ENCODE measurements at regions not wholly inside any gene's neighbourhood (a gene's known extent, or its start where the extent isn't known, plus 50 kb on each side); places are given as distances from the start of the nearest gene placed in this dataset.

DNA sequence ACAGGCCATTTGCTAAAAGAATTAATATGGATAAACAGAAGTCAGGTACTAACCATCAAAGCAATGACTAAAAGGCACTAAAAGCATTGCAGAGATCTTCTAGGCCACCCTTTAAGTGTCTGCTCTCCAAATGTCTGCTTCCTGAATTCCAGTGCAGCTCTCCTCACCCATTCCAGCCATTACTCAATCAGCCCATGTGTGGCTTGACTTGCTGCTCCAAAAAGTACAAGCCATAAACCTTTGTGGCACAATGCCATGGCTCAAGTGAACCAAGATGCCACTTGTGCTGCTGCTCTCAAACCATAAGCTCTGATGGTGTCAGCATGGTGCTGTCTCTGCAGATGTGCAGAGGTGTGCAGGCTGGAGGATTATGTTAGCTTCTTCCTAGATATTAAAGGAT, 290.2 kb upstream of the POU5F2 start:
- TF ChIP-seq, protein P1, sequence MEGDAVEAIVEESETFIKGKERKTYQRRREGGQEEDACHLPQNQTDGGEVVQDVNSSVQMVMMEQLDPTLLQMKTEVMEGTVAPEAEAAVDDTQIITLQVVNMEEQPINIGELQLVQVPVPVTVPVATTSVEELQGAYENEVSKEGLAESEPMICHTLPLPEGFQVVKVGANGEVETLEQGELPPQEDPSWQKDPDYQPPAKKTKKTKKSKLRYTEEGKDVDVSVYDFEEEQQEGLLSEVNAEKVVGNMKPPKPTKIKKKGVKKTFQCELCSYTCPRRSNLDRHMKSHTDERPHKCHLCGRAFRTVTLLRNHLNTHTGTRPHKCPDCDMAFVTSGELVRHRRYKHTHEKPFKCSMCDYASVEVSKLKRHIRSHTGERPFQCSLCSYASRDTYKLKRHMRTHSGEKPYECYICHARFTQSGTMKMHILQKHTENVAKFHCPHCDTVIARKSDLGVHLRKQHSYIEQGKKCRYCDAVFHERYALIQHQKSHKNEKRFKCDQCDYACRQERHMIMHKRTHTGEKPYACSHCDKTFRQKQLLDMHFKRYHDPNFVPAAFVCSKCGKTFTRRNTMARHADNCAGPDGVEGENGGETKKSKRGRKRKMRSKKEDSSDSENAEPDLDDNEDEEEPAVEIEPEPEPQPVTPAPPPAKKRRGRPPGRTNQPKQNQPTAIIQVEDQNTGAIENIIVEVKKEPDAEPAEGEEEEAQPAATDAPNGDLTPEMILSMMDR (IDR thresholded peaks at IDR 0.05) = no peak
- TF ChIP-seq POLR2A (IDR thresholded peaks at IDR 0.05) = no peak
